ENCODE measurements at regions not wholly inside any gene's neighbourhood (a gene's known extent, or its start where the extent isn't known, plus 50 kb on each side); places are given as distances from the start of the nearest gene placed in this dataset.
"Not testable (repeated sequence)": the region's sequence is repeated elsewhere in the genome, so short reads cannot be mapped to it uniquely, and the experiment has no call there.

DNA sequence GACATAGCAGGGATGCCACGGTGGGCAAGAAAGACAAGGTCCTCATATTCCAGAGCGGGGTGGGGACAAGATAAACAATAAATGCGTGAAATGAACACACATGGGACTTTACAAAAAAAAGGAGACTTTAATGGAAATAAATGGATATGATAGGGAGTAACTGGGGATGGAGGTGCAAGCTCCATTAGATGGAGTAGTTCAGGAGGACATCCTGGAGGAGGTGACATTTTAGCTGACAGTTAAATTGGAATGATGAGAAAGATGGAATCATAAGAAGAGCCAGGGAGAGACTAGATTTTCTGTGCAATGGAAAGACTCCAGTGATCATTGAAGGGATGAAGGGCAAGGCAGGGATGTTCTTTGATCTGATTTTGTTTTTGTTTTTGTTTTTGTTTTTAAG is 83.6 kb upstream of the MYL10 start:
- DNase-seq = no peak

DNA sequence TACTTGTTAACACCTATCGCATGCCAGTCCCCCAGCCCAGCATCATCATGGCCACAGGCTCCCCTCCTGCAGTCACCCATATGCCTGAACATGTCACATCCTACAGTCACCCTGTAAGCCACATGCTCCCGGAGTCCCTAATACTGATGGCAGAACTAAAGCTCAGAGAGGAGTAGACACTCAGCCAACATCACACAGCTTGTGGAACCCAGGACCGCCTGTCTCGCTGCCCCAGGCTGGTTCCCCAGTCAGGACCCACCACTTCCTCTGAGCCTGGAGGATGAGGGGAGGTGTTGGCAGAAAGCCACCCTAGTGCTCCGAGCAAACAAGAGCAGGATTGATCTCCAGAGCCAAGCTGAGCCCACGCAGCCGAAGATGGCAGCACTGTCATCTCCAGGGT is 85.0 kb upstream of the MYL10 start:
- DNase-seq = no peak

DNA sequence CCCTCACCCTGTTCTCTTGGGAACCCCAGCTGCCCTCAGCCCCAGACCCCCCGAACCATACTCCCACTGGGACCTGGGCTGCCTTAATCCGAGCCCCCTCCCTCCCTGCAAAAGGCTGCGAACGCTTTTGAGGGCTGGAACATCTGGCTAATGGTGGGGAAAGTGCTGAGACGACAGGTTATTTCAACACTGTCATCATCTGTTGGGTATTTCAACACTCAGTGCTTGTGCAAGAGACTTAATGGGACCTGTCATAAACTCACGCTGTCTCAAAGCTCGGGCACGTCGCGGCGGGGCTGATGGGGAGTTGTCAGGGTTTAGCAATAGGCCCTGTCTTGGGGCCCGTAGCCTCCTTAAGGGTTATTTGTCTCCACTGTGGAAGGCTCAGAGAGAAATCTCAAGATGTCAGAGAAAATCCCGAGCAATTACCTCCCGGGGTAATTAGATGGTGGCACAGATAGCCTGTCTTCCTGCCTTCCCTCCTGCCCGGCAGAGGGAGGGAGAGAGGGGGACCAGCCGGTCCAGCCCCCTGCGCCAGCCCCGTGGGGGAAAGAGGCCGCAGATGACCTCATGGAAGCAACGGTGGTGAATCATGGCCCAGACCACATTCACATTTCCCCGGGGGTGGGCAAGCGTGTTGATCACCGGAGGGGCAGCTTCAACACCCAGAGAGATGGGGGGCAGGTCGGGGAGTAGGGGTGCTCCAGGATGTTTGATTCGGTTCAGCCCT is 88.7 kb upstream of the MYL10 start:
- no peak for DNase-seq

DNA sequence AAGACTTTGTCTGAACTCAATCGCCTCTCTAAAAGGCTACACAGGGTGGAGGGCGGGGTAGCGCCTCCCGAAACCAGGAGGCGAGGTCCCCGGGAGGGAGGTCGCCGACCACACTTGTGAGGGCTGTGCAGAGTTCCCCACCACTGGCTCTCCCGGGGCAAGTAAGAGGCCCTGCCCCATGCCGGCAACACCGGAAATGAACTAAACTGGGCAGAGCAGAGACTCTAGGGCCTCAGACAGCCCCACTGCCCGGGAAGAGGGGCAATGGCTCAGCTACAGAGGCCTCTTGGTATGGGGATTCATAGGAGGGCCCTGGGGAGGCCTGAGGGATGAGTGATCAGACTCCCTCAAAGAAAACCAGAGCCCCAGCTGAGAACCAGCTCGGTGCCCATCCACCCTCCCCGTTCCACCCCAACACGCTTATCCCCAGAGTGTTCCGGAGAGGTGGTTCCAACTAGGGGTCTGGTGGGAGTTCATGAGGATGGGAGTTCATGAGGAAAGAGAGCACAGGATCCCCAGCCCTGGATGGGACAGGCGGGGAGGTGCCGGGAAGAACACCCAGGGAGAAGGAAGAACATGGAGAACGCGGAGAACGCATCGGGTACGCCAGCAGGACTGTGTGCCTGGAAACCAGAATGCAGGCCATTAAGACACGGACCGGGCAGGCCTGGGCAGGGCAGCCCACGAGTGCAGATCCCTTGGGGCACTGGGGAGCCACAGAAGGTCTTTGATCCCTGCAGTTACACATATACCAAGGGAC is 89.4 kb upstream of the MYL10 start:
- DNase-seq = no peak

DNA sequence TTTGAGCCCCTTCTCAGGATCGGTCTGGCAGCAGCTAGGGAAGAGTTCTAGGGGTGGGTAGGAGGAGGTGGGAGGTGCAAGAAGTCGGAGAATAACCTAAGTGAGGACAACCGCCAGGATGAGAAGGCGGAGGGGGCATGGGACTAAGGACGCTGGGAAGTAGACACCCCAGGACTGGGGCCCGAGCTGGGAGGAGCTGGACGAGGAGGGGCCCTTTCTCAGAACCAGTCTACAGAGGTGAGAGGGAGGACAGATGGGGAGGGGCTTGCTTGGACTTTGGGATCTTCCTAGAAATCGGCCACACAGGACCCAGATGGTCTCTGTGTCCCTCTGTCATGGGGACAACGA is 90.0 kb upstream of the MYL10 start:
- DNase-seq = no peak

DNA sequence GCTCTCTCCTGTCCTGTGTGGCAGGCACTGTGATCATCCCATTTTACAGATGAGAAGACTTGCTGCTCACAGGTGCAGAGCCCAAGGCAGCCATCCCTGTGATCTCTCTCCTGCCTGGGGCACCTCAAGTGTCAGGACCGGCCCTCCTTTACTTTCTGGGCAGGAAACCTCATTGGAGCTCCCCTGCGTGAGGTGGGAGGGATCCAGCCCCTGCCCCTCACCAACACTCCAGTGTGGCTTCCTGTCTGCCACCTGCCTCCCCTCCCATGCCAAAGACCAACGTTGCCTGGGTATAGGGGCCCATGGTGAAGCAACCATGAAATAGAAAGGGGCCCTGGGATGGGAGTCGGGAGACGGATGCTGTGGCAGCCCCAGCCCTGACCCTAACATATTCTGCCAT is 91.2 kb upstream of the MYL10 start:
- no peak for DNase-seq

DNA sequence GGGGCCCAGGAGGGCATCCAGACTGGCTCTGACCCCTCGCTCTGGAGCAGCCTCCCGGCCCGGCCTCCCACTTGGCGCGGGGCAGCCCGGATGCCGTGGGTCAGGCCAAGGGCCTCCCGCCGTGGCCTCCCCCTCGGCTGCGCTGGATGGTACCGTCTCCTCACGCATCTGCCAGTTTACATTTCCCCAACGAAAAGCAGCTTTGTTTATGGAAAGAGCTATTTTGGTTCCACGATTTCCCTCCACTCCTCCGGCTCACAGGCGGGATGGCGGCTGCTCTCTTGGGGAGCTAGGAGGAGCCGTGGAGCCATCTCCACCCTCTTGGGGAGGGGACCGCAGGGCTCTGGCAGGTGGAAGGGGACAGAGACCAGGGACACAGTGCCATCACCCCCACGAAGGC is 93.2 kb upstream of the MYL10 start:
- DNase-seq = no peak

DNA sequence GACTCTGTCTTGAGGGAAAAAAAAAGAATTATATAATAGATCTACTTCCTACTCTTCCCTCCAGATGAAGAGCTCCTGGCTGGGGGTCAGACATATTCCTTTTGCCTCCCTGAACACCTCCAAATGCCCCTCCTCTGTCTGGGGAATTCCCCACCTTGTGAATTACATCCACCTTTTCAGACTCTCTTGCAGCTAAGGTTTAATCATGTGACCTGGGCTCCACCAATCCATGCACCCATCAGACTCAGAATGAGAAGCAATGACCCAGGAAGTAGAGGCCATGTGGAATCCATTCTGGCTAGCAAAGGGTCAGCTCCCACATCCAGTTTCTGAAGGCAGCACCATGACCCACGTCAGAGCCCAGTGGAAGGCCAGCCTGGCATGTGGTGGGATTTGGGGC is 93.6 kb upstream of the CUX1 start:
- DNase-seq = no peak

DNA sequence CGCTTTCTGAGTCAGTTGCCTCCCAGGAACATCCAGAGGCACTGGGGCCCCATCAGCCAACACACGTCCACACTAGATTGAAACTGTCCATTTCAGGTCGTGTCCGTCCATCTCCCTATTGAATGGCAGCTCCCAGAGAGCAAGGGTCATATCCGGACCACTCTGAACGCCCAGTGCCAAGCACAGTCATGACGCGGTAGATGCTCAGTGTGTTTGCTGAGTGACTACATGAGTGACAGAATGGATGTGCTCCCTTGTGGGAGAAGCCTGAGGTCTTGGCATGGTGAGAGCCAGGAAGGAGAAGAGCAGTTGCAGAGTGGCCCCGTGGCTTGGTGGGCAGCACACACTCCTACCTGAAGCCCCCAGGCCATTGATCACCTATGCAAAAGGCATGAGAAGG is 92.5 kb upstream of the CUX1 start:
- DNase-seq = no peak

DNA sequence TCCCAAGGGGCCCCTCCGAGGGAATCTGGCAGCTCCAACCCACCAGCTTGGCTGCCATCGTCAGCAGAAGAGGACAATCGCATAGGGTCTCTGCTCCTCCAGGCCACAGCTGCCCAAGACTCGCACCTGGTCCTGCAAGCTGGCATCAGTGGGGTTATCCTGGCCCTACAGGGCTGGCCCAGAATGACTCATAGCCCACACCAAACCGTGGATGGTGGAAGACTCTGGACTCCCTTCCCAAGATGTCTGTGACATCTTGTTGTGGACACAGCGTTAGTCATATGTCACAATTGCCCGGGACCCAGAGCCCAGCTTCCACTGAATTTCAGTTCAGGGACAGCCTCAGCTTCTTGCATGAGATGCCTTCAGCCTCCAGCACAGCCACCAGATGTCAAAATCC is 91.5 kb upstream of the CUX1 start:
- no peak for DNase-seq

DNA sequence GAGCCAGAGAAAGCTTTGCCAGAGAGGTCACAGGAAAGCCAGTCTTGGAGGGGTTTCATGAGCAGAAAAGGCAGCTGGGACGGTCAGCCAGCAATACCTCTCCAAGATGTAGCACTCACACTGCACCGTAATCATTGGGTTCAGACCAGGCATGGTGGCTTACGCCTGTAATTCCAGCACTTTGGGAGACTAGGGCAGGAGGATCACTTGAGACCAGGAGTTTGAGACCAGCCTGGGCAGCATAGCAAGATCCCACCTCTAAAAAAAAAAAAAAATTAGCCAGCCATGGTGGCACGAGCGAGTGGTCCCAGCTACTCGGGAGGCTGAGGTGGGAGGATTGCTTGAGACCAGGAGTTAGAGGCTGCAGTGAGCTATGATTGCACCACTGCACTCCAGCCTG is 90.2 kb upstream of the CUX1 start:
- no peak for DNase-seq

DNA sequence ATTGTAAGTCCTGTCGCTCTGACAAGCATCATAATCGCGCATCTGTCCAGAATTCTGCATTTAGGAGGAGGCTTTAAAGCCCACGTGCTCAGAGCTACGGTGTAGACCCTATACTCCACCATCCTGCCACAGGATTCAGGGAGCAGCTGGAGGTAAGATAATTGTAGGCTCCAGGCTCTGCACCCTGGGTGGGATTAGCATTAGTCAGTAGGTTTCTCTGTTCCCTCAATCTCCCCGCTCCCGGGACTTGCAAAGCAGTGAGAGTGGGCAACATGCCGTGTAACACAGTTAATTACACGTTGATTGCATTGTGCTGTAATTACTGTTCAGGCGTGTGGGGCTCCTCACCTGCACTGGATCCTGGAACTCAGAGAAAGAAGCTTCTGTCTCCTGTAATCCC is 89.3 kb upstream of the CUX1 start:
- no peak for DNase-seq

DNA sequence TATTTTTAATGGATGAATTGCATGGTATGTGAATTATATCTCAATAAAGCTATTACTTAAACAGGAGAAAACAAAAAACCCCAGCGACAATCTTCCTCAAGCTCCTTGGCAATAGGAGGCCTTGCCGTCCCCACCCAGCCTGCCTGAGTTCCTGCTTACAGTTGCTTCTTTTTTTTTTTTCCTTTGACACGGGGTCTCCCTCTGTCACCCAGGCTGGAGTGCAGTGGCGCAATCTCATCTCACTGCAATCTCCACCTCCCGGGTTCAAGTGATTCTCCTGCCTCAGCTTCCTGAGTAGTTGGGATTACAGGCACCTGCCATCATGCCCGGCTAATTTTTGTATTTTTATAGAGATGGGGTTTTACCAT is 88.6 kb upstream of the CUX1 start:
- not testable (repeated sequence) for DNase-seq

DNA sequence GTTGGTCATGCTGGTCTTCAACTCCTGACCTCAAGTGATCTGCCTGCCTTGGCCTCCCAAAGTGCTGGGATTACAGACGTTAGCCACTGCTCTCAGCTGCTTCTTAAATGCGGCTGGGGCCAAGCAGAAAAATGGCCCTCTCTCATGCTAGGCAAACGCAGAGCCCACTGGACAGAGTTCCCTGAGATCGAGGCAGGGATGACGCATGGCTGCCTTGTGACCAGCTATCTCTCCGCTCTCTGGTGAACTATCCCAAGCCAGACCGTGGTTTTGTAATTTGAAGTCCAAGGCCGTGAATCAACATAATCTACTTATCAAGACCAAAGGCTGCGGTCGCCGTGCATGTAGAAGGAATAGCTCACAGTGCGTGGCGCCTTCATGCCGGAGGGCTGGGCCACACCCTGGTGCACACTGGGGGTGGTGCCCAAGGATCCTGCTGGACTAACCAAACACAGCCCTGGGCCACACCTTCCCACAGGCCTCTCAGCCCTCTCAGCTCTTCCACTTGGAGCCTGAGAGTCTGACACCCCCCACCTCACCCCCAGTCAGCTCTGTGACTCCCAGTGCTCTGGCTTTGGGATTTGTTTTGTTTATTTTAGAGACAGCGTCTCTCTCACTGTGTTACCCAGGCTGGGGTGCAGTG is 88.1 kb upstream of the CUX1 start:
- DNase-seq = no peak

DNA sequence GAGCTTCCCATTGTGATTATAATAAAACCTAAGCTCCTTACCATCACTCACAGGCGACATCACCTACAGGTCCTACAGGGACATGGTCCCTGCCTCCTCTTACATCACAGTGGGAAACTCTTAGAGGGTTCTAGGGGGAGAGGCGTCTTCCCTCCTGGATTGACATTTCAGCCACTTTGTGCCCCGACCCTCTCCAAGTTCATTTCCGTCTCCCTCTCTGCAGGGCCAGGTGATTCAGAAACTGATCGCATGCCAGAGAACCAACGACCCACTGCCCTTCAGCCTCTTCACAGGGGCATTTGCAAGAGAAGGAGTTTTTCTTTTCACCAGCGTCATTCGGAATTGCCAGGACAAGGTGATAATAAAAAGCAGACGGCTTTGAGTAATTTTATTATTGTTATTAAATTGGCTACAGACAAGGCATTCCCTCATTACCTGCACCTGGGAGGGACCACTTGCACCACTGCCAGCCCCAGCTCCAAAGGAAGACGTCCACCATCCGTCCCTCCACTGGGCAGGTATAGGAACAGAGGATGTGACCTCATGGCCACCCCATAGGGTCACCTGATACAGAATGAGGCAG is 85.8 kb upstream of the CUX1 start:
- no peak for DNase-seq

DNA sequence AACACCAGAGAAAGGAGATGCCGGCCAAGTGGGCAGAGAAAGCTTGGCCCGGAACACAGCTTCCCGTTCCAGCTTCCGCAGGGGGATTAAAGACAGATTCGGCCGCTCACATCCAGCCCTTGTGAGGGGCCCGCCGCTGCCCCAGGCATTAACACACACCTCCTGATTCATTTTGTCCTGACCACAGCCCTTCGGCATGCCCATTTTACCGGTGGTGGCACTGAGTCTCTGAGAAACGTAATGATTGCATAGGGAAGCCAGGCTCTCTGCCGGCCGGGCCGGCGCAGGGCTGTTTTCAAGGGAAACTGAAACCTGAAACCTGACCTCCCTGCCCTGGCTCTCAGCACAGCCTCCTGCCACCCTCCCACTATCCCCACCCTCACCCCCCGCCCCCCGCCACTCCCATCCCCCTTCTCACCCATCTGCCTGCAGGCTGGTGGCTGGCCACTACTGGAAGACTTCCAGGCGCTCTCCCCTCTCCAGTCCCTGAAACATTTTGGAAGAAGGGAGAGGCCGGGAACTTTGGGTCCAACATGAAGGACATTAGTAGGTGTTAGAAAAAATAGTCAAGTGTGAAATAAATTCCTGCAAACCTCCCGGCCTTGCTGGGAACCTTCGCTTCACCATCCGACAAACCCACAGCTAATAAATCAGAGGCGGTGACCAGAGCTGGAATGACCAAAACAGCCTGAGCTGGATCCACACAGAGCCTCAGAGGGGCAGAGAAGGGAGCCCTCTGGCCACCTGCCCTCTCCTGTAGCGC is 83.5 kb upstream of the CUX1 start:
- DNase-seq = no peak

DNA sequence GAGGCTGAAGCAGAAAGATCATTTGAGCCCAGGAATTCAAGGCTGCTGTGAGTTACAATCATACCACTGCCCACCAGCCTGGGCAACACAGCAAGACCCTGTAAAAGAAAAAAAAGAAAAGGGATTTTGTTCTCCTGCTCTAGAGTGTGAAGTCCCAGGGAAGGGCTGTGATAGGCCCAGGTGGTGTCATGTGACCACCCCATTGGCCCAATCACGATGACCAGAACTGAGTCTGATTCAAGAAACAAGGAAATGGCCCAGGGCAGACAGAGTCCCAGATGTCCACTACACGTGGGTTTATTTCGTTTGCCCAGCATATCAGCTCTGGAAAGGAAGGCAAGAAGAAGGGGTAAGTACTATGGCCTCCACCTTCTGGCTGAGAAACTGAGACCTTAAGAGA is 81.3 kb upstream of the CUX1 start:
- DNase-seq = no peak

DNA sequence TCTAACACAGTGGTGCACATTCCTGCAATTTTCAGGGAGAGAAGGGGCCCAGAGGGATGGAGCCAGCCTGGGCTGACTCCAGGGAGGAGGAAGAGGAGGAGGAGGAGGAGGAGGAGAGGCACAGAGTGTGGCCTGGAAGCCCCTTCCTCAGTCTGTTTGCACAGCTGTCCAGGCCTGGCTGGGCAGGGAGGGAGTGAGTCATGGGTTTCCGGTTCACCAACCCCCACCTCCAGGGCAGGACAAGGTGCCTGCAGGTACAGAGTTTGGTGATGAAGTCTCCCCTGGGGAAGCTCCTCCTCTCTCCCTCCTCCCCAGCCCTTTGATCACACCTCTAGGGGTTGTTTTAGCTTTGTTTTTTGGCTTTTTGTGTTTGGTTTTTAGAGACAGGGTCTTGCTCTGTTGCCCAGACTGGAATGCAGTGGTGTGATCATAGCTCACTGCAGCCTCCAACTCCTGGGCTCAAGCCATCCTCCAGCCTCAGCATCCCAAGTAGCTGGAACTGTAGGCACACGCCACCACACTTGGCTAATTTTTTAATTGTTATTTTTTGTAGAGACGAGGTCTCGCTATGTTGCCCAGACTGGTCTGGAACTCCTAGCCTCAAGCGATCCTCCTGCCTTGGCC is 77.5 kb upstream of the CUX1 start:
- no peak for DNase-seq

DNA sequence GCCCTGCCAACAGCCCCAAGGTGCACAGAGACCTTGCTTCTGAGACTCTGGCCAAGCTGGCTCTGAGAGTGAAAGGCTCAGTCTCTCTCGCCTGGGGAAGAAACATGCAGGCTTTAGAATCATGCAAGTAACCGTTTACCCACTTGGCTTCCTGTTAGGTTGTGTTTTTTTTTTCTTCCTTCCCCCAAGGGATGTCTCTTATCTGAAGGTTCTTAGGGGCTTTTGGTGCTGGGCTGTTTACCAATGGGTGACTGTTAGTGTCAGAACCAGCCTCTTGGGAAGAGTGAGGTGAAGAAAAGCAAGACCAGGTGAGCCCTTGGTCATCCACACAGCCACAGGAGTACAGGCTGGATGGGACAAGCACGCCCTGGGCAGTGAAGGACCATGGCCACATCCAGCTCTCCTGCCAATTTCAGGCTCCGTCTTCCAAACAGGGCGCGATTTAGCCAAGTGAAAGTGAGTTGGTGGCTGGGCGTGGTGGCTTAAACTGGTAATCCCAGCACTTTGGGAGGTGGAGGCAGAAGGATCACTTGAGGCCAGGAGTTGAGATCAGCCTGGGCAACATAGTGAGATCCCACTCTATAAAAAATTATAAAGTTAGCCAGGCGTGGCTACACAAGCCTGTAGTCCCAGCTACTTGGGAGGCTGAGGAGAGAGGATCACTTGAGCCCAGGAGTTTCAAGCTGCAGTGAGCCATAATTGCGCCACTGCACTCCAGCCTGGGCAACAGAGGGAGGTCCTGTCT is 76.3 kb upstream of the CUX1 start:
- DNase-seq = no peak

DNA sequence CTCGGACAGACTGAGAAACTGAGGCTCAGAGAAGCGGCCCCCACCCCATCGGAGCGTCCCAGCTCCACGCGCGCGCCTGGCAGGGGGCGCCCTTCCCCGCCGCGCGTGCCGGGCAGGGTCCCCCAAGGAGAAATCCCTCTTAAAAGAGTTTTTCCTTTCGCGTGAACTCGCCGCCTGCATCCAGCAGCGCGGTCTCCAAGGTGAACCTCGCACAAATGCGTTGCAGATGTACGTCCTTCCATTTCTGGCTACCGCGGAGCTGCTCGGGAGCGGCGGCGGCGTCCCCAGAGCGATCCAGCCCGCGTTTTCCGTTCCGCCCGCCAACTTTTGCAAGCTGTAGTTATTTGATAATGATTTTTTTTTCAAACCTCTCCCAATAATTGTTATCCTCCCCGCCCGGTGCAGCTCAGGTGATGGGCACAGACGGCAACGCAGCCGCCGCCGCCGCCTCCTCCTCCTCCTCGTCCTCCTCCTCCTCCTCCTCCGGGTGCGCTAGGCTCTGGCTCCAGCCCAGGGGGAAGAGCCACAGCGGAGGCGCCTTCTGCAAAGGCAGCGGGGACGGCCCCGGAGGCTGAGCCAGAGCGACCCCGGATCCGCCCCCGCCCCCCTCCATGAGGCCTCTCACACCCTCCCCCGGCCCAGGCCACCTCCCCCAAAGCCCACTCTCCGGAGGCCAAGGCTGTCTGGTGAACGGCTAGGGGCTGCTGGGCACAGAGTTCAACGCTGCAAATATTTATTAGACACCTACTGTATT is 74.0 kb upstream of the CUX1 start:
- peak; percentile 63 to 75 for DNase-seq

DNA sequence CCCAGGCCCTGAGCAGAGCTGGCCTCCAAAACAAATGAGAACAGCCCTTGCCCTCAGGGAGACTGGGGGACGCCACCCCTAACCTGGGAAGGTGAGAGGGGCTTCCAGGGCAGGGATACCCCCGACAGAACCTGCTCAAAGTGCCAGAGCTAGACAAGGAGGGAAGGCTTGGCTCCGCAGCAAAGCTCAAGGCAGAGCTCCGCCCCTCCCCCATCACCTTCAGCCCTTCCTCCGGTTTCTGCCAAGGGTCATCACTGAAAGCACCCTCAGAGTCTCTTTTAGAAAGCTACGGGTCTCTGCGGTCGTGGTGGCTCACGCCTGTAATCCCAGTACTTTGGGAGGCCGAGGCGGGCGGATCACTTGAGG is 73.4 kb upstream of the CUX1 start:
- DNase-seq = peak in 1 of 2 experiments; percentile 28
